ENCODE measurements at regions not wholly inside any gene's neighbourhood (a gene's known extent, or its start where the extent isn't known, plus 50 kb on each side); places are given as distances from the start of the nearest gene placed in this dataset.
"Not testable (repeated sequence)": the region's sequence is repeated elsewhere in the genome, so short reads cannot be mapped to it uniquely, and the experiment has no call there.

- Histone ChIP-seq H3K9ac (ENCODE audit: low read length) (no peak overlapping the region), H3K4me1 (ENCODE audit: control insufficient read depth in 2 of 2, insufficient read depth in 2 of 2, low read length in 2 of 2) (no peaks in the 10 kb centered on the region), H4K20me1 (ENCODE audit: control insufficient read depth, insufficient read depth, low read length, poor library complexity, severe bottlenecking) (no peaks in the 10 kb centered on the region), H3K27ac (ENCODE audit: low read length in 2 of 2) (no peak overlapping the region), H3K4me3 (ENCODE audit: control extremely low read depth in 1 of 5, extremely low read depth in 1 of 5, insufficient read depth in 1 of 5, low read depth in 2 of 5, low read length in 4 of 5) (no peak overlapping the region), H2AFZ (ENCODE audit: insufficient read depth, low read depth, low read length, poor library complexity, severe bottlenecking) (no peak overlapping the region), H3K4me2 (replicated peaks; ENCODE audit: low read depth, low read length, poor library complexity, severe bottlenecking) (no peak overlapping the region), H3K9me3 (ENCODE audit: control extremely low read depth in 1 of 3, control insufficient read depth in 2 of 3, insufficient read depth in 1 of 3, low read length in 2 of 3) (no peaks in the 10 kb centered on the region), H3K36me3 (replicated peaks in 1 of 2; ENCODE audit: control extremely low read depth in 1 of 2, control insufficient read depth in 1 of 2, extremely low read depth in 1 of 2, insufficient read depth in 2 of 2, low read length in 1 of 2) (no peaks in the 10 kb centered on the region), H3K79me2 (ENCODE audit: control insufficient read depth, insufficient read depth, low read length) (no peaks in the 10 kb centered on the region), H3K27me3 (replicated peaks in 1 of 4; ENCODE audit: control extremely low read depth in 1 of 4, control insufficient read depth in 3 of 4, insufficient read depth in 4 of 4, low read length in 3 of 4) (no peaks in the 10 kb centered on the region)
- Mint-ChIP-seq H3K9me3 (ENCODE audit: insufficient read depth) (no peaks in the 10 kb centered on the region), H3K27ac (no peak overlapping the region), H3K4me1 (no peaks in the 10 kb centered on the region), H3K4me3 (no peak overlapping the region), H3K27me3 (no peaks in the 10 kb centered on the region)
- WGBS (ENCODE audit: insufficient coverage), result no CpG with 5 or more reads among the region's 1 CpG
- CTCF ChIA-PET, result no interaction called here
- DNase-seq (no peak), ATAC-seq (ENCODE audit: low read depth) (no peak)
- TF ChIP-seq CTCF (IDR thresholded peaks at IDR 0.05) (no peak), EZH2 (IDR thresholded peaks at IDR 0.05; ENCODE audit: borderline replicate concordance, insufficient read depth, low read depth, low read length, poor library complexity, severe bottlenecking) (no peak)
- POLR2A ChIA-PET, result no interaction called here
- intact Hi-C loops (cut with micrococcal nuclease), result no loop called here
Observed at GRCh38 chr3:178205740-178206139, 330.5 kb upstream of the KCNMB2 start.

- Histone ChIP-seq H3K27ac (ENCODE audit: low read length in 2 of 2) (no peak overlapping the region), H3K4me3 (ENCODE audit: control extremely low read depth in 1 of 5, extremely low read depth in 1 of 5, insufficient read depth in 1 of 5, low read depth in 2 of 5, low read length in 4 of 5) (no peak overlapping the region), H3K9me3 (ENCODE audit: control extremely low read depth in 1 of 3, control insufficient read depth in 2 of 3, insufficient read depth in 1 of 3, low read length in 2 of 3) (no peaks in the 10 kb centered on the region), H3K4me2 (replicated peaks; ENCODE audit: low read depth, low read length, poor library complexity, severe bottlenecking) (no peak overlapping the region), H3K4me1 (ENCODE audit: control insufficient read depth in 2 of 2, insufficient read depth in 2 of 2, low read length in 2 of 2) (no peaks in the 10 kb centered on the region), H3K27me3 (replicated peaks in 1 of 4; ENCODE audit: control extremely low read depth in 1 of 4, control insufficient read depth in 3 of 4, insufficient read depth in 4 of 4, low read length in 3 of 4) (no peaks in the 10 kb centered on the region), H4K20me1 (ENCODE audit: control insufficient read depth, insufficient read depth, low read length, poor library complexity, severe bottlenecking) (no peaks in the 10 kb centered on the region), H2AFZ (ENCODE audit: insufficient read depth, low read depth, low read length, poor library complexity, severe bottlenecking) (no peak overlapping the region), H3K9ac (ENCODE audit: low read length) (no peak overlapping the region), H3K79me2 (ENCODE audit: control insufficient read depth, insufficient read depth, low read length) (no peaks in the 10 kb centered on the region), H3K36me3 (replicated peaks in 1 of 2; ENCODE audit: control extremely low read depth in 1 of 2, control insufficient read depth in 1 of 2, extremely low read depth in 1 of 2, insufficient read depth in 2 of 2, low read length in 1 of 2) (no peaks in the 10 kb centered on the region)
- TF ChIP-seq CTCF (IDR thresholded peaks at IDR 0.05), result no peak
- no peak for TF ChIP-seq EZH2 (IDR thresholded peaks at IDR 0.05; ENCODE audit: borderline replicate concordance, insufficient read depth, low read depth, low read length, poor library complexity, severe bottlenecking)
- ChIA-PET CTCF (no interaction called here), POLR2A (no interaction called here)
- Mint-ChIP-seq H3K4me3 (no peak overlapping the region), H3K27ac (no peak overlapping the region), H3K27me3 (no peaks in the 10 kb centered on the region), H3K4me1 (no peaks in the 10 kb centered on the region), H3K9me3 (ENCODE audit: insufficient read depth) (no peaks in the 10 kb centered on the region)
- WGBS (ENCODE audit: insufficient coverage), result no CpG with 5 or more reads among the region's 3 CpGs
- ATAC-seq (ENCODE audit: low read depth) (no peak), DNase-seq (no peak)
- intact Hi-C loops (cut with micrococcal nuclease), result no loop called here
Observed at GRCh38 chr3:178206521-178206920, 329.7 kb upstream of the KCNMB2 start.

GRCh38 chr3:178207161-178207560 is 329.1 kb upstream of the KCNMB2 start:
- intact Hi-C loops (cut with micrococcal nuclease); H2AFZ ChIP-seq (ENCODE audit: insufficient read depth, low read depth, low read length, poor library complexity, severe bottlenecking); H3K27me3 Mint-ChIP-seq; H3K9me3 Mint-ChIP-seq (ENCODE audit: insufficient read depth); H3K9me3 ChIP-seq (ENCODE audit: control extremely low read depth in 1 of 3, control insufficient read depth in 2 of 3, insufficient read depth in 1 of 3, low read length in 2 of 3); H3K4me3 Mint-ChIP-seq; H3K4me3 ChIP-seq (ENCODE audit: control extremely low read depth in 1 of 5, extremely low read depth in 1 of 5, insufficient read depth in 1 of 5, low read depth in 2 of 5, low read length in 4 of 5); H3K27ac ChIP-seq (ENCODE audit: low read length in 2 of 2); POLR2A ChIA-PET; H3K79me2 ChIP-seq (ENCODE audit: control insufficient read depth, insufficient read depth, low read length); H3K4me1 ChIP-seq (ENCODE audit: control insufficient read depth in 2 of 2, insufficient read depth in 2 of 2, low read length in 2 of 2); H4K20me1 ChIP-seq (ENCODE audit: control insufficient read depth, insufficient read depth, low read length, poor library complexity, severe bottlenecking); H3K4me2 ChIP-seq (replicated peaks; ENCODE audit: low read depth, low read length, poor library complexity, severe bottlenecking); H3K9ac ChIP-seq (ENCODE audit: low read length); ATAC-seq (ENCODE audit: low read depth); CTCF ChIA-PET; H3K27me3 ChIP-seq (replicated peaks in 1 of 4; ENCODE audit: control extremely low read depth in 1 of 4, control insufficient read depth in 3 of 4, insufficient read depth in 4 of 4, low read length in 3 of 4); H3K27ac Mint-ChIP-seq; H3K4me1 Mint-ChIP-seq; H3K36me3 ChIP-seq (replicated peaks in 1 of 2; ENCODE audit: control extremely low read depth in 1 of 2, control insufficient read depth in 1 of 2, extremely low read depth in 1 of 2, insufficient read depth in 2 of 2, low read length in 1 of 2); DNase-seq: not testable (repeated sequence)
- no CpG with 5 or more reads among the region's 2 CpGs for WGBS (ENCODE audit: insufficient coverage)
